GM19455 (cell line): ENCODE measurements at regions not wholly inside any gene's neighbourhood (a gene's known extent, or its start where the extent isn't known, plus 50 kb on each side); places are given as distances from the start of the nearest gene placed in this dataset.
A peak's percentile ranks its signal among the peaks of the same experiment; 100 is the strongest.

Source experiments
- ATAC-seq: cut with Tn5 transposase; IDR thresholded peaks from one replicate; pipeline ENCODE4 v1.9.1; 2021; ENCODE audit not compliant: unreplicated experiment

DNA sequence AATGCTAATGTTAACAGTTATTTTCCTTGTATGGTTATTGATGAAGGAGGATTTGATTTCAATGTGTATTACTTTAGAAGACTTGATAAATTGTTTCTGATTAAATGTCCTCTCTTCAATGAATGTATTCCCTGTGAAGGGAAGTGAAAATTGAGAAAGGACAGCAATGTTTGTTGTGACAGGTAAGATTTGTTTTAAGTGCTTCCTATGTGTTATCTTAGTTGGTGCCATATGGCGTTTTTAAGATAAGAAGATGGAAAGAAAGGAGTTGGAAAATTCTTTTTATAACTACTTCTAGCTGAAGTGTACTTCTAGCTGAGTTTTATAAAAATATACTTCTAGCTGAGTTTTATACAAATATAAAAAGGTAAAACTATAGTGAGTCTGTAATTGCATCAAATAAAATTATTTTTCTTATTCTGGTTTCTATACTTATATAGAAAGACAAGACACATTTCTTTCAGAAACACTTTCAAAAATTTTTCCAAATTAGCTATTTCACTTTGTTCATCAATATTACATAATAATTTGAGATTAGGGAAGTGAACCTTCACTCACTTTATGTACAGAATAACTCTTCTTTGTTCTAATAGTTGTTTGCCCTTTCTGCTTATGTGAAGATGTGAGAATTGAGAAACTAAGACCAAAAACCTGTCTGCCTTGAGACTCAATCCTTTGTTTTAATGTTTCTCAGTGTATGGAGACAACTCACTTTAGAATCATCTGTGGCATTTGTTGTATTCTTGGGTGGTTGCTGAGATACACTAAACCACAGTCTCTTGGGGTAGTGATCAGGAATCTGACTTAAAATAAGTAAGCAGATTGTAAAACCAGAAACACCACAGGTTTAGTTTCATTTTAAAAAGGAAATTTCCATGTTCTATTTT lies 382.9 kb upstream of the B3GALT2 start:
- ATAC-seq: no peak

- no peak for ATAC-seq
Measured at GRCh38 chr1:193568512-193568911, 382.1 kb upstream of the B3GALT2 start.

GRCh38 chr1:193567937-193568336 lies 381.5 kb upstream of the B3GALT2 start:
- no peak for ATAC-seq

DNA sequence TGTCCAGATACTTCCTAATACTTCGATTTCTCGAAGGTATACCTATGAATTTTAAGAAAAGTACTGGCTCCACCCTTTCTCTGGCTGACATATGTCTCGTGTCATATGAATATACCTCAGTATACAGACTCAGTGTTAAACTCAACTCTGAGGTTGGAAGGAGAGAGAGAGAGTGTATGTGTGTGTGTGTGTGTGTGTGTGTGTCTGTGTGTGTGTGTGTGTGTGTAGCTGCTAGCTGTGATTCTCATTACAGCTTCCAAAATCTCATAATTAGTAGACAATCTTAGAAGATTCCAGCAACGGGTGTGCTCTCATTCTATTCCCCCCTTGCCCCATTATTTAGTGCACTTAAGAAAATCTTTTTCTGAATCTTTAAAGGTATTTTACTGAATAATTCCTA lies 380.3 kb upstream of the B3GALT2 start:
- no peak for ATAC-seq

- ATAC-seq: no peak
Measured at GRCh38 chr1:193565971-193566577, 379.7 kb upstream of the B3GALT2 start.

DNA sequence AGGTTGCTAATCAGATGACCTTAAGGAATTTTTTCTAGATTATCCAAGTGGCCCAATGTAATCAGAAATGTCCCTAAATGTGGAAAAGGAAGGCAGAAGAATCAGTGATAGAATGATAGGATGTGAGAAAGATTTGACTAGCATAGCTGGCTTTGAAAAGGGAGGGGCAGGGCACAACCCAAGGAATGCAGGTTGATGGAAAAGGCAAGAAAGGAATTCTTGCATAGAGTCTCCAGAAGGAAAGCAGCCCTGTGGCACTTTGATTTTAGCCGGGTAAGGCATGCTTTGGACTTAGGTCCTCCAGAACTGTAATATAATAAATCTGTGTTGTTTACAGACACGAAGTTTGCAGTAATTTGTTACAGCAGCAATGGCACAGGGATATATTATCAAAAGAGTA lies 375.7 kb upstream of the B3GALT2 start:
- no peak for ATAC-seq

DNA sequence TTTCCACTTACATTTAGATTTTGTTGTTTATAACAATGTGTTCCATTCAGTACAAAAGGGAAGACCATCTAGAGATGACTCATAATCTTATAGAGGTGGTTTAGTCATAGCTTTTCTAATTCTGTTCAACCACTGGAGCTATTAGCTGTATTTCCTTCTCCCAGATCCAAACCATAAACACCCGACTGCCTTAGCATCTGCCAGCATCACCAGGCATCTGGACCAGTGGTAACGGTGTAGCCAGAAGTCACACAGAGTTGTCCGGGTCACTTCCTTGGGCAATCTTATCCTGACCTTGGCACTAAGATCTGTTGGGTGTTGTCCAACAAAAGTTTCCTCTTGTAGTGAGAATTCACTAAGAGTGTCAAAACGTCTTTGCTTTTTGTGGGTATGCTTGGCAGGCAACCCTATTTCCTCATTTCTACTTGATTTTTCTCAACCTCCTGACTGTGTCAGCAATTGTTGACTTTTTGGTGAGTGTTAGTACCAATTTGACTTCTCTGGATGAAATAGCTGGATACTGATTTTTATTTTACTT lies 372.1 kb upstream of the B3GALT2 start:
- ATAC-seq: no peak

DNA sequence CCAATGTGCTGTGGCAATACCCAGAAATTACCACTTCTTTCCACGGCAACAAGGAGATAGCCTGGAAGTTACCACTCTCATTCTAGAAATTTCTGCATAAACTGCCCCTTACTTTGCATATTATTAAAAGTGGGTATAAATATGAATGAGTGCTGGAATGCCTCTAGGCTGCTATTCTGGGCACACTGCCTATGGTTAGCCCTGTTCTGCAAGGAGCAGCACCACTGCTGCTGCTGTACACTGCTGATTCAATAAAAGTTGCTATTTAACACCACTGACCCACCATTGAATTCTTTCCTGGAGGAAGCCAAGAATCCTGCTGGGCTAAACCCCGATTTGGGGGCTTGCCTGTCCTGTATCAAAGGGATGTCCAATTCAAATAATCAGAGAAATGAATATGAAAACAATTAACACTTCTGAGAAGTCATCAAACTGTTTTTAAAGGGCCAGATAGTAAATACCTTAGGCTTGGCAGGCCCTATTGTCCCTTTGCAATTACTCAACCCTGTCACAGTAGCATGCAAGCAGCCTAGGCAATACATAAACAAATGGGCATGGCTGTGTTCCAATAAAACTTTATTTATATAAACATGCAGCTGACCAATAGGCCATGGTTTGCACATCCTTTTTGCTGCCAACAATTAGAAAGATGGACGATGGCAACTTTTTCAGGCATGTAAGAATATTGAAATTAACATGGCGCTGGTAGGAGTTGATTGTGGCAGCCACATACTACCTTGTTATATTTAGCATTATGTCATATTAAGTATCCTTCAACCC lies 369.4 kb upstream of the B3GALT2 start:
- no peak for ATAC-seq

DNA sequence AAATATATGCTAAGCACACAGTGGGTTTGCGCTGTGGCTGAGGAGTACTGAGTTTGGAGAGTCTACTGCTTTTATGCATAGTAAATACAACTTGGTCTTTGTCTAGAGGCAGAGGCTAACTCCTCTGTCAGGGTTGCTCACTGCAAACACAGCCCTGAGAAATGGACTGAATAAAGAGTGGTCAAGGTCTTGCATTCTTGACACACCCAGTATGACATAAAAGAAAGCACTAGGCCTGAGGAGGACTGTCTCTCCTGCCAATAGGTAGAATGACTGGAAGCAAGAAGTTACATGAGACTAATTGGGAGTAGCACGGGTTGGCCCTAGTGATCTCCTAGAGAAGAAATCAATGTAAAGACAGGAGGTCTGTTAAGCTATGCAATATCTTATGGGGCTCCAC lies 367.2 kb upstream of the B3GALT2 start:
- no peak for ATAC-seq

- no peak for ATAC-seq
Measured at GRCh38 chr1:193552274-193552673, 365.9 kb upstream of the B3GALT2 start.

DNA sequence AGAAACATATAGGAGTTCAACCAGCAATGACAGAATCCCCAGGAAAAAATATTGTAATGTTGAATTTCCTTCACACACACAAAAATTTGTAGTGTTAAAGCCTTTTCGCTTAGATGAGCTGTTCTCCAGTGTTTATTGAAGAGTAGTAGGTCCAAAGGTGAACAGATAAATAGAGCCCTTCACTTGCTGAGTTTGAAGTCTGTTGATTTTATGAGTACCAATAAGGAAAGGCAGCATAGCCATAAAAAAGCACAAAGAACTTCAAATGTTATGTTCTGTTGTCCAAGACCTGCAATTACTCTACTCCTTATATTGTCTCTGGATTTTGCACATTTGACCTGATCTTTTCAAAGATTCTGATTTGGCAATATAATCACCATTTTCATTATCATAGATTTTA lies 362.7 kb upstream of the B3GALT2 start:
- no peak for ATAC-seq

DNA sequence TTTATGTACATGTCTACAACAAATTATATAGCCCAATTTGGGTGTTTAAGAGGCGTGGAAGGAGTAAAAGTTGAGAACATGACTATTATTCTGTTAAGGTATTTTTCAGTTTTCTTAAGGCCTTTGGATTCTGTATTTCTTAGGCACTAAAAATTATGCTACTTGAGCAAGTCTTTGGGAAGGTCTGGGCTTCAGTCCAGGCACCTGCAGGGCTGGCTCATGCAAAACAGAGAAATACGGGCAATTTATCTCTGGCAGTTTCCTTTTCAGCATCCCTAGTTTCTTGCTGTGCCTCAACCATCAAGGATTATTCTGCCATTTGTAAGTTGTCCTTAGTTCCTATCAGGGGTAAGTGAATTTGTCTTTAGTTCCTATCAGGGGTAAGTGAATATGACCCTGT lies 358.8 kb upstream of the B3GALT2 start:
- ATAC-seq: no peak

DNA sequence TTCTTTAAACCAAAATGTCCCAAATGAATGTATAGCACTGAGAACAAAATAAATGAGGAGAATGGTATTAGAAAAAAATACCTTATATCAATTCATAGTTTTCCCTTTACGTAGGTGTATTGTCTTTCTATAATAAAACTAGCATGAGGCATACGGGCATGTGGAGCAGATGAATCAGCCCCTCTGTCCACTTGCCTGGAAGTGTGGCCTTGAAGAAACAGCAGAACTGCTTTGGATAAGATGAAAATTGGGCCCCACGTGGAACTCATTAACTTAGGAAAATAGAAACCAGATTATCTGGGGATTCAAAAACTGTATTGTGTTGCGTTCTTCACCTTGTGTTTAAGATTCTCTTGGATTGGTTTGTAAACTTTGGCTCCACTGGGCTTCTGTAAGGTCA lies 356.8 kb upstream of the B3GALT2 start:
- no peak for ATAC-seq

- ATAC-seq: no peak
Measured at GRCh38 chr1:193542690-193543089, 356.3 kb upstream of the B3GALT2 start.

DNA sequence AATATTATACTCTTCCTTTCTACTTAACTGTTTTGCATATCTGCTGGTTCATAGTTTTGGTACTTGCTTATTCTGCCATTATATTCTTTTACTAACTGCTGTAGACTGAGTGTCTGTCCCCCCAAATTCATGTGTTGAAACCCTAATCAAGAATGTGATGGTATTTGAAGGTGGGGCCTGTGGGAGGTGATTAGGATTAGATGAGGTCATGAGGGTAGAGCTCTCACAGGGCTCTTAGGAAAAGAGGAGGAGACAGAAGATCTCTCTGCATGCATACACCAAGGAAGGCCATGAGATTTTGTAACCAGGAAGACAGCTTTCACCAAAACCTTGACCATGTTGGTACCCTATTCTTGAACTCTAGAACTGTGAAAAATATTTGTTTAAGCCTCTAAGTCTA lies 354.1 kb upstream of the B3GALT2 start:
- ATAC-seq: peak; percentile 3

DNA sequence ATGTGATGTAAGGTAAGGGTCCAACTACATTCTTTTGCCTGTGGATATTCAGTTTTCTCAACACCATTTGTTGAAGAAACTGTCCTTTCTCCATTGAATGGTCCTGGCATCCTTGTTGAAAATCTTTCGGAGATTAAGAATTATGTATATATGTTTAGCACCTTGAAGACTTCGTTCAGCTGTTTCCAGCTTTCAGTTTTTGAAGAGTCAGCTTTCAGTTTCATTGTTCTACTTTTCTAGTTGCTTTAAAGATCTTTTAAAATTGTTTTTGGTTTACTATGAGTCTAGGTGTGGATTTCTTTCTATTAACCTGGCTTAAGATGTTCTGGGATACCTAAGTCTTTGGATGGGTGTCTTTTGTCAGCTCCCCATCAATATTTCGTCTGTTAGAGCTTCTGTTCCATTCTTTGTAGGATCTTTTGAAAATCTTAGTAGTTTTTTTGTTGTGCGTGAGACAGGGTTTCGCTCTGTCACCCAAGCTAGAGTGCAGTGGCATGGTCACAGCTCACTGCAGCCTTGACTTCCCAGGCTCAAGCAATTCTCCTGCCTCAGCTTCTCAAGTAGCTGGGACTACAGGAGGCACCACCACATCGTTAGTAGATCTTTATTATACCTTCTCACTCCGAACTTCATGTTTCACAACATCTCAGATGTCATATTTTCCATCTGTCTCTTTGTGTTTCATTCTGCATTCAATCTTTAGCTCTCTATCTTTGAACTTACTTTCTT lies 353.5 kb upstream of the B3GALT2 start:
- peak; percentile 61 for ATAC-seq

- no peak for ATAC-seq
Measured at GRCh38 chr1:193538680-193539079, 352.3 kb upstream of the B3GALT2 start.

DNA sequence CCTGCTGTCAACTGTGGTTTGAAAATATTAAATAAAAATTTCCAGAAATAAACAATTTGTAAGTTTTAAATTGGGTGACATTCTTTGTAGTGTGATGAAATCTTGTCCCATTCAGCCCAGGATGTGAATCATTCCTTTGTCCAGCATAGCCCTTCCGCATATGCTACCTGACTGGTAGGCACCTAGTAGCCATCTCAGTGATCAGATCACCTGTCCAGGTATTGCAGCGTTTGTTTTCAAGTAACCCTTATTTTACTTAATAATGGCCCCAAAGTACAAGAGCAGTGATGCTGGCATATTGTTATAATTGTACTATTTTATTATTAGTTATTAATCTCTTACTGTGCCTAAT lies 351.6 kb upstream of the B3GALT2 start:
- peak; percentile 5 for ATAC-seq

DNA sequence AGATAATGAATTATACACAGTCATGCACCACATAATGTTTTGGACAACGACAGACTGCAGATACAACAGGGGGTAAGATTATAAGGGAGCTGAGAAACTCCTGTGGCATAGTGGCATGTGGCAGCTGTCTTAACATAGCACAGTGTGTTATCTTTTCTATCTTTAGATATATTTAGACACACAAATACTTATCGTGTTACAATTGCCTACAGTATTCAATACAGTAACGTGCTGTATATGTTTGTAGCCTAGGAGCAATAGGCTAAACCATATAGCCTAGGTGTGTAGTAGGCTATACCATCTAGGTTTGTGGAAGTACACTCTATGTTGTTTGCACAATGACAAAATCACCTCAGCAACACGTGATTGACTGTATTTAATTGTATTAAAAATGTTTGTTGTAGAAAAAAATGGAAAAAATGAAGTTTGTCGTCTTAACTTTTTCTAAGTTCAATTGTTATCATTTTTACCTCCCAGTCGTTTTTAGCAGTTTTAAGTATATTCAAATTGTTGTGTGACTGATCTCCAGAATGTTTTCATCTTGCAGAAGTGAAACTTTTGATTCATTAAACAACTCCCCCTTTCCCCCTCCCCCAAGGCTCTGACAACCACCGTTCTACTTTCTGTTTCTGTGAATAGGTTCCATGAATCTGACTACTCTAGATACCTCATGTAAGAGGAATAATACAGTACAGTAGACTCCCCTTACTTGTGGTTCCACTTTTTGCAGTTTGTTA lies 351.0 kb upstream of the B3GALT2 start:
- ATAC-seq: peak; percentile 90

- ATAC-seq: no peak
Measured at GRCh38 chr1:193533853-193534252, 347.4 kb upstream of the B3GALT2 start.
